GM18868 (cell line): ENCODE measurements at regions not wholly inside any gene's neighbourhood (a gene's known extent, or its start where the extent isn't known, plus 50 kb on each side); places are given as distances from the start of the nearest gene placed in this dataset.

ENCODE experiments used
- ATAC-seq: cut with Tn5 transposase; IDR thresholded peaks from one replicate; pipeline ENCODE4 v1.9.1; 2021; ENCODE audit warnings: mild to moderate bottlenecking, moderate library complexity; ENCODE audit not compliant: unreplicated experiment

DNA sequence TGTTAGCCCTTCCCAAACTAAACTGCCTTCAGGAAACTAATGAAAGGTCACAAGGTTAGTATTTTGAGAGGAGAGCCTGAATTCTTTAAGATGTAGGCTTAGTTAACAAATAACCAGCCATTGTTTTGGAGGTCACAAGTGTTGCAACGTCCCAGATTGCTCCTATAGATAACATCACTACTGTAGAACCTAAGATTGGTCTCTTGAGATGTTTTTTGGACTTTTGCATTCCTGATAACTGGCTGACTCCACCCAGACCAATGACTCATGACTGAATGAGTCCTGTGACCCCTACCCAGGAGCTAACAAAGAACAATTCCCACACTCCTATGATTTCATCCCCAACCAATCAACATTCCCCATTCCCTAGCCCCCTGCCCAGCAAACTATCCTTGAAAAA is 178.8 kb downstream of the SCP2D1 start:
- no peak for ATAC-seq

GRCh38 chr20:18995455-18995854 is 181.9 kb downstream of the SCP2D1 start:
- no peak for ATAC-seq

- ATAC-seq = no peak
Observed at GRCh38 chr20:18999086-18999485, 185.5 kb downstream of the SCP2D1 start.

- no peak for ATAC-seq
Observed at GRCh38 chr20:19000078-19000477, 186.5 kb downstream of the SCP2D1 start.

DNA sequence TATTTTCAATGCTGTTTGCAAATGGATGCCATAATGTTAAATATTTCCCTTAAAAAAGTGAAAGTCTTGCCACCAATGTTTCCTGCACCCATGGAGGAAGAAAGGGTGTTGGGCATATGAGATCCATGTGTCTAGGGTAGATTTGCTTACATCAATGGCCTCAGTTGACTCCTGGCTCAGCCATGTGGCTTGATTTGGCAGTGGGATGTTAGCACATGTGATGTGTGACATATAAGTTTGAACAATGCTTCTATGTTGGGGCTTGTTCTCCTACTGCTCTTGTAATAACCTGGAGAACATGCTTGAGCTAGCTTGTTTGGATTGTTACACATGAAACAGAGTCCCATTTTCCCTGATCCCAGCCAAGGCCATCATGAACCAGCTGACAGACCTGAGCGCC is 187.6 kb downstream of the SCP2D1 start:
- no peak for ATAC-seq

GRCh38 chr20:19003366-19004336 is 190.1 kb downstream of the SCP2D1 start:
- ATAC-seq = no peak

DNA sequence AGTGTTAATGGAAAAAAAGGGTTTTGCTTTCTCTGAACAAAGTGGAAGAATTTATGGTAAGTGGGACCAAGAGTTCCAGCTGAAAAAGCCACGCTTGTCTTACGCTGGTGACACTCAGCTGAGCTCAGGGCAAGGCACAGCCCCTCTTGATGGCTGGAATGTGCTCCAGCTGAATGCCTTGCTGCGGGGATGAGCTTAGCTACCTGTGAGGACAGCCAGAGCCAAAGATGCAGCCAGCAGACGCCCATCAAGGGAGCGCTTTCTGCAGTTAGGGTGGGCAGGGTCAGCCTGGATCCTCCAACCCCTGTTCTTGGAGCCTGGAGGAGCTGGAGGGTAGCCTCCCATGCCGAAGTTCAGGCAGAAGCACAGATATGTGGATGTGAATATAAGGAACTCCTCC is 191.4 kb downstream of the SCP2D1 start:
- no peak for ATAC-seq

DNA sequence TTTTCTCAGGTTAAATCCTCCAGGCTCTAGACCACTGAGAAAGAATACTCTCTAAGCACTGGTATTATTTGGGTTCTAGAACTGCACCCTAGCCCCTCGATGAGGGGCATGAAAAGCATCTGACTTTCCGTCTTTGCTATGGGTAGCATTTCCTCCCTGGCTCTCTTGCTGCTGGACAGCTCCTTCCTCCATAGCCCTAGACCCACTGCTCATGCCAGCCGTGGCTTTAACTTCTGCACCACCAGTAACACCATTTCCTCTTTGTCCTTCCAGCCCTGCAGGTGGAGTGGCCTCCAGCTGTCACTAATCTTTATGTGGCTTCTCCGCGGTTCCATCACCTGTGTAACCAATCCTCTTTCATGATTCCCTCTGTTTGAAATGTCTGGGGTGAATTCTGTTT is 194.9 kb downstream of the SCP2D1 start:
- no peak for ATAC-seq

DNA sequence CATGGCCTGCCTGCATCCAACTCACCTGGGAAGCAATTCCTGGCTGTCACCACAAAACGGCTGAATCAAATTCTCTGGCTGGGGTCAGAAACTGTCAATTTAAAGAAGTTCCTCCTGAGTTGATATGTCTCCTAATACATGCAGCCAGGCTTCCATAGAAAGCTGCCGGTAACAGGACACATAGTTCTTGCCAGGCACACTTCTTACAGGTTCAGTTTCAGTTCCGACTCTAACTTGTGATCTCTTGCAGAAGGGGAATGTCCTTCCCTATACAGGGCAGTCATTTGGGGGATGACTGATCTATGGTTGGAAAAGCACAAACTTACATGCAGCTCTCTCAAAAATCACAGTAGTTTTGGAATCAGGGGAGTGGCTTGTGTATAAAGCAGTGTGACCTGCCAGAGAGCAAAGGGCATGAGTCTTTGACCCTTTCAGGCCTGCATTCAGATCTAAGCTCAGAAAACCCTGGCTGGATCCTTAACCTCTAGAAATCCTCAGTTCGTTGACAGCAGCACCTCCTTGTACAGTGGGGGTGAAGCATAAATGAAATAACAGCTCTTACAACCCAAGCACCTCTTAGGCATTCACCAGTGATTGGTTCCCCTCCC is 195.6 kb downstream of the SCP2D1 start:
- no peak for ATAC-seq

DNA sequence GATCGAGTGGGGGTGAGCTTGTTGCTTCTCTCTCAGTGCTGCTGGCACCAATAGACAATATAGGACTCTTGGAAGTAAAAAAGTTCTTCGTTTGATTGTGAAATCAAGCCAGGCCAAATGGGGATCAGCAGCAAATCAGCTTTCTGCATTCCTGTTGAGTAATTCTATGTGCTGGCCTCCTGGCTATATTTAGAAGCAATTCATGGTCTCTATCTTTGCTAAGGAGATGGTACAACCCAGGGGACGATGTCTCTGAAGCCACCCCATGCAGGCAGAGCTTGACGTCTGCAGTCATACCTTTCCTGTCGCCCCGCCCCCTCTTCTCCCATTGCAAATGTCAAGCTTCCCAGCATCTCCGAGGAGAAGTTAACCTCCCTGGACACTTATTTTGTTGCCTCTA is 199.1 kb downstream of the SCP2D1 start:
- no peak for ATAC-seq

DNA sequence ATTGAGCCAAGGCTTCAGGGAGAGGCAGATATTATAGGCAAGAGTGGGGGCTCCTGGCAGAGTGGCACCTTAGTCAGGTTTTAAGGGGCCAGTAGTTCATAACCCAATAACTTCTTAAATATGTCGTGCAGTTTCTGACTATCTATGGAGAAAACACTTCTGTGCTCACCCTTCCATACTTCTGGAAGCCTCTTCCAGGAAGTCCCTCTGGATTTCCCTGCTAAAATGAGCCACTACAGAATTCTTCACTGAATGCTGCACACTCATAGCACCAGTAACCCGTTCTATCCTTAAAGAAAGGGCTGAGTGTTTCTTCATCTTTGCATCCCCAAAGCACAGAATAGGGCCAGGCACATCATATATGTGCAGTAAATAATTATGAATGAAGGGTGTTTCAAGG is 198.5 kb upstream of the SLC24A3 start:
- no peak for ATAC-seq

DNA sequence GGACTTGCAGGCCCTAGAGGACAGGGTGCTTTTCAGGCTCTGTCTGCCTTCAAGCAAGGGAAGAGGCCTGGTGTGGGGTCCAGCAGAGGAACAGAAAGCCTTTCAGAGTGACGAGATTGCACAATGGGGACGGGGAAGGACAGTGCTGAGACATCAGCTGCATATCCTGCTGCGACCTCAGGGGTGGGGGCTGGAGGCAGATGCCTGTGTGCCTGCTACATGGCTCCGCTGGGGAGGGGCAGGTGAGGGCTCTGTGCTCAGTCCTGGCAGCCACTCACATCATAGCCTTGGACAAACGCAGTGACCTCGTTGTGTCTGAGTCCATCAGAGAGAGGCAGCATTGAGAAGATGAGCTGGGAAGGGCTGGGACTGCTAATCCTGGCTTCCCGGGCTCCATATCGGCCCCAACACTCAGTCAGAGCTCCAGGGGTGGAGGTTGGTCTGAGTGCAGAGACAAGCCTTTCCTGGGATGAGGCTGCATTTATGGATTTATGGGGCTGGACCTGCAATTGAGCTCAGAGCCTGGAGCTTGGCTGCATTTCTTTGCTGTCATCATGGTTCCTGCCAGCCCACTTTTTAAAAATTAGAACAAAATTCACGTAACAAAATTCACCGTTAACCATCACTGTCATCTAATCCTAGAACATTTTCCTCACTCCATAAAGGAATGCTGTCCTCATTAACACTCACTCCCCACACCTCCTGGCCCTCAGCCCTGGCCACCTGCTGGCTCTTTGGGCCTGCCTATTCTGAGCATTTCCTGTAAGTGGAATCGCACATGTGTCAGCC is 196.9 kb upstream of the SLC24A3 start:
- ATAC-seq = no peak

- ATAC-seq = no peak
Observed at GRCh38 chr20:19016140-19016497, 196.3 kb upstream of the SLC24A3 start.

DNA sequence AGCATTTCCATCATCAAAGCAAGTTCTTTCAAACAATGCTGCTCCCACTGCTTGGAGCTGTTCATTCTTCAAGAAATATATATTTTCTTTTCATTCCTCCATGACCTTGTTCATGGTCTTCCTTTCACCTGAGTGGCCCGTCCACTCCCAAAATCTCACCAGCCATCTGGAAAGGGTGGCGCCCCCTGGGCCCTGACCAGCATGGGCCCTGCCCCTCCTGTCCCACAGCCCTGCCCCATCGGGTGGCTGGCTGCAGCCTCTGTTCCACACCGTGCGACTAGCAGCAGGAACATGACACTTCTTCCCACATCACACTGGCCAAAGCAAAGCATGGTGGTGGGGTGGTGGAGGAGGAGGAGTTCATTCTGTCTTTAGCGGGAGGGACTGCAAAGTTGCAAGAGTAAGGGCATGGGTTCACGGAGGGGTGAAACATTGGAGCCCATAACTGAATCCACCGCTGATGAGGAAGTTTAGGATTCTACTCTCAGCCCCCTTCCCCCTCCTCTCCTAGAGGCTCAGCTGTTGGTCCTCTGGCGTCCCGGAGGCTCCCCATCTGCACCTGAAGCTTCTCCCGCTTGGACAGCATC is 195.2 kb upstream of the SLC24A3 start:
- ATAC-seq = no peak

GRCh38 chr20:19018881-19019280 is 193.6 kb upstream of the SLC24A3 start:
- no peak for ATAC-seq

DNA sequence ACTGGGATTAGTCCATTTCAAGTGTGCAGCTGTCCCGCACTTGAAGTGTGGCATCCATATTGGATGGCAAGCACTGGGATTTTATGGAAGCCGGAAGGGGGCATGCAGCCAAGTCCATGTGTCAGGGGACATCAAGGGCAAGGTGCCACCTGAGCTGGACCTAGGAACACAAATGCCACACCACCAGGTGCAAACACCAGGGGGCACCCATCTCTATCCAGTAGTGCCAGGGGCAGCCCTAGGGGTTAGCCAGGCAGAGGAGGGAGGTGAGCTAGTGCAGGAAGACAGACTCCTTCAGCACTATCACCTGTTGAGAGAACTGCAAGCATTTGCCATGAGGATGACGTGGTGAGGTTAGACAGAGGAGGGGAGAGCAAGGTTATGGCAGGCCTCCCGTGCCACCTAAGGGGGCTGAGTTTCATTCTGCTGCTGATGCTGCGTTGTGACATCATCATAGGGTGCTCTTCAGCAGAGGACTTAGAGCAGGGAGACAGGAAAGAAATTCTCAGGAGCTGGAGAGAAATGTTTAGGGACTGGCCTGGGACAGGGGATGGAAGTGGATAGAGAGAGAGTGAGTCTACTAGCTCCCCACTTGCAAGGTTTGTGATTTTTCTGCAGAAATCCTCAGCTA is 192.6 kb upstream of the SLC24A3 start:
- no peak for ATAC-seq

GRCh38 chr20:19021406-19022117 is 190.9 kb upstream of the SLC24A3 start:
- no peak for ATAC-seq

DNA sequence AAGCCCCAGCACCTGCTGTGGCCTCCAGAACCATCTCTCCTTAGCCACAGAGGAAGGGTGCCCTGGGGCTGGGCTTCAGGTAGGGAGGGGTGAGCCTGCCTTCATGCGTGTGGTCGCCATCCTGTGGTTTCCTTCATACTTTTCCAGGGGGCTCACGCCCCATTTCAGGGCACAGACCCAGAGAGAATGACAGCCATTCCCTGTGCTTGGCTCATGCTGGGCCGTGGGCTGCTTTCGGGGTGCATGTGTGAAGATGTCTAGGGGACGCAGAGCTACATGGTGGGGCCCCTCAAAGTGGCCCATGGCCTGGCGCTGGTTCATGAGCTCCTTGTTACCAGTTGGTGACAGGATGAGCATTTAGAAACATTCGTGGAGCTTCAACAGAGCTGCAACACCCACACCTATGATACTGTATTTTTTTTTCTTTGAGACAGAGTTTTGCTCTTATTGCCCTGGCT is 190.3 kb upstream of the SLC24A3 start:
- ATAC-seq = no peak

DNA sequence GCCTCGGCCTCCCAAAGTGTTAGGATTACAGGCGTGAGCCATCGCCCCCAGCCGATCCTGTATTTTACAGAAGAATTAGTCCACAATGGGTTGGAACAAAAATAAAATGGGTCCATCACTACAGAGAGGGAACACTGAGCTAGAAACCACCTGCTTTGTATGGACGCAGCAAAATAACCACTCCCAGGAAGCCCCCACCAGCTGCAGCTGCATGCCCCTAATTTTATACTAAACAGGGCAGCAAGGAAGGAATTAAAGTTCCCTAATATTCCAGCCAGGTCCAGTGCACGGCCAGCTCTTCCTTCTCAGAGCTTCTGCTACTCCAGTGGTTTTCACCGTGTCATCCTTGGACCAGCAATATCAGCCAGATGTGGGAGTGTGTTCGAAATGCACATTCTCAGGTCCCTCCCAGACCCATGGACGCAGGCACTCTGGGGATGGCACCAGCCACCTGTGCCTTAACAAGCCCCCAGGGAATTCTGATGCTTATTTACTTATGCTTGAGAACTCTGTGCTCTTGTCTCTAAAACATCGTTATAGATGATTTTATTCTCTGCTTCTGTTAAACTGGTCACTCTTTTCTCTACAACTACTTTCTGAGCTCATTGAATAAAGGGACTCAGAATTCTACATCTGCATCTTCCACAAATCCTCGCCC is 189.5 kb upstream of the SLC24A3 start:
- ATAC-seq = no peak
